ENCODE measurements at regions not wholly inside any gene's neighbourhood (a gene's known extent, or its start where the extent isn't known, plus 50 kb on each side); places are given as distances from the start of the nearest gene placed in this dataset.

- no peaks in the 10 kb centered on the region for H3K9me3 ChIP-seq (ENCODE audit: control insufficient read depth in 1 of 2, insufficient read depth in 1 of 2, low read depth in 1 of 2, low read length in 2 of 2)
- ATAC-seq (peak; percentile 60; the same call in 1 of the 2 replicates), DNase-seq (ENCODE audit: low read depth, low spot score) (no peak)
- TF ChIP-seq CEBPB (IDR thresholded peaks at IDR 0.05; ENCODE audit: low read depth) (no peak), EZH2phosphoT487 (IDR thresholded peaks at IDR 0.05; ENCODE audit: borderline replicate concordance) (no peak), ELF1 (IDR thresholded peaks at IDR 0.05; ENCODE audit: borderline replicate concordance, low read depth) (no peak), YY1 (IDR thresholded peaks at IDR 0.05; ENCODE audit: extremely low read depth, insufficient replicate concordance, low read depth, low read length) (no peak), POLR2AphosphoS5 (IDR thresholded peaks at IDR 0.05; ENCODE audit: low read depth, low read length) (no peak), ATF3 (IDR thresholded peaks at IDR 0.05) (no peak), RAD21 (IDR thresholded peaks at IDR 0.05; ENCODE audit: low read depth) (no peak), FOSL1 (IDR thresholded peaks at IDR 0.05; ENCODE audit: low read depth) (no peak), POLR2A (IDR thresholded peaks at IDR 0.05; ENCODE audit: borderline replicate concordance, extremely low read depth, insufficient read depth, insufficient read length) (no peak), ZFX (IDR thresholded peaks at IDR 0.05) (no peak), MAX (IDR thresholded peaks at IDR 0.05) (no peak), JUND (IDR thresholded peaks at IDR 0.05) (no peak), SRF (IDR thresholded peaks at IDR 0.05; ENCODE audit: low read depth) (no peak), CTCF (IDR thresholded peaks at IDR 0.05 in 2 of 3, conservative IDR thresholded peaks at IDR 0.05 in 1 of 3; ENCODE audit: borderline replicate concordance in 1 of 3, insufficient read depth in 1 of 3, low read depth in 2 of 3, low read length in 2 of 3) (no peak), EZH2 (IDR thresholded peaks at IDR 0.05) (no peak), ZNF274 (IDR thresholded peaks at IDR 0.05; ENCODE audit: low read depth, low read length) (no peak), TCF7L2 (IDR thresholded peaks at IDR 0.05; ENCODE audit: borderline replicate concordance, extremely low read depth, insufficient read depth, insufficient read length) (no peak), SIN3A (IDR thresholded peaks at IDR 0.05; ENCODE audit: low read depth) (no peak)
- ChIA-PET RAD21 (ENCODE audit: low non-redundant PET in 1 of 2, low total read pairs in 2 of 2, uncharacterized antibody in 2 of 2, unreplicated experiment in 2 of 2) (no interaction called here), CTCF (no interaction called here), POLR2A (no interaction called here)
- H3K27me3 ChIP-seq (ENCODE audit: insufficient read depth, low read length), result peaks cover 10% of the 10 kb centered on the region; the same call in 1 of the 2 replicates
- no peaks in the 10 kb centered on the region for H3K9me2 ChIP-seq (ENCODE audit: insufficient read depth)
- no peak overlapping the region for H2AFZ ChIP-seq (ENCODE audit: low read depth, low read length, poor library complexity, severe bottlenecking)
- no peak overlapping the region for H3K9ac ChIP-seq (ENCODE audit: low read length)
- no TSS peak for BruUV-seq (replicated peaks)
- no peak overlapping the region for H3K27ac ChIP-seq (ENCODE audit: low read depth, low read length)
- no peak overlapping the region for H3K4me3 ChIP-seq (replicated peaks in 1 of 2; ENCODE audit: low read depth in 1 of 2, low read length in 2 of 2)
- intact Hi-C loops (cut with micrococcal nuclease), result no loop called here
- no peaks in the 10 kb centered on the region for H3K36me3 ChIP-seq (ENCODE audit: control insufficient read depth in 1 of 2, insufficient read depth in 2 of 2, low read length in 2 of 2)
- H3K79me2 ChIP-seq (ENCODE audit: insufficient read depth, low read length), result no peaks in the 10 kb centered on the region
- no peaks in the 10 kb centered on the region for H4K20me1 ChIP-seq (ENCODE audit: insufficient read depth)
- H3K4me1 ChIP-seq (ENCODE audit: control insufficient read depth in 1 of 2, insufficient read depth in 2 of 2, low read length in 2 of 2), result no peaks in the 10 kb centered on the region
- H3K4me2 ChIP-seq (ENCODE audit: low read length), result no peak overlapping the region
Measured at GRCh38 chr15:55110446-55110845, 86.3 kb downstream of the RSL24D1 start.

Data from HCT116 (cell line).